BE2C (cell line): ENCODE measurements at regions not wholly inside any gene's neighbourhood (a gene's known extent, or its start where the extent isn't known, plus 50 kb on each side); places are given as distances from the start of the nearest gene placed in this dataset.

Source experiments
- DNase-seq: peaks from one replicate; pipeline ENCODE4 v3.0.0-alpha.2; 2020
- H3K27me3 ChIP-seq: fragments of 250-450 bp; sonication (Bioruptor Pico); 2 replicates; pipeline ENCODE4 v1.5.1; 2020; ENCODE audit warnings: mild to moderate bottlenecking
- H3K36me3 ChIP-seq: fragments of 250-450 bp; sonication (Bioruptor Pico); 2 replicates; pipeline ENCODE4 v1.5.1; 2020; ENCODE audit warnings: mild to moderate bottlenecking
- H3K4me1 ChIP-seq: fragments of 250-450 bp; sonication (Bioruptor Pico); 2 replicates; pipeline ENCODE4 v1.5.1; 2020
- H3K4me3 ChIP-seq: 2 replicates; pipeline ENCODE4 v1.5.1; 2011; ENCODE audit warnings: low read depth, low read length
- H3K9me3 ChIP-seq: fragments of 250-450 bp; sonication (Bioruptor Pico); 2 replicates; pipeline ENCODE4 v1.5.1; 2020
- TF ChIP-seq, protein P1 (sequence below): IDR thresholded peaks from 2 replicates; pipeline ENCODE4 v1.5.1; 2012; ENCODE audit warnings: mild to moderate bottlenecking, low read depth, low read length

GRCh38 chr2:145412155-145412554 is 892.2 kb upstream of the ZEB2 start:
- H3K36me3 ChIP-seq: no peaks in the 10 kb centered on the region
- no peaks in the 10 kb centered on the region for H3K27me3 ChIP-seq
- no peaks in the 10 kb centered on the region for H3K4me1 ChIP-seq
- no peak overlapping the region for H3K4me3 ChIP-seq
- H3K9me3 ChIP-seq: no peaks in the 10 kb centered on the region
- no peak for DNase-seq
- TF ChIP-seq, protein P1, sequence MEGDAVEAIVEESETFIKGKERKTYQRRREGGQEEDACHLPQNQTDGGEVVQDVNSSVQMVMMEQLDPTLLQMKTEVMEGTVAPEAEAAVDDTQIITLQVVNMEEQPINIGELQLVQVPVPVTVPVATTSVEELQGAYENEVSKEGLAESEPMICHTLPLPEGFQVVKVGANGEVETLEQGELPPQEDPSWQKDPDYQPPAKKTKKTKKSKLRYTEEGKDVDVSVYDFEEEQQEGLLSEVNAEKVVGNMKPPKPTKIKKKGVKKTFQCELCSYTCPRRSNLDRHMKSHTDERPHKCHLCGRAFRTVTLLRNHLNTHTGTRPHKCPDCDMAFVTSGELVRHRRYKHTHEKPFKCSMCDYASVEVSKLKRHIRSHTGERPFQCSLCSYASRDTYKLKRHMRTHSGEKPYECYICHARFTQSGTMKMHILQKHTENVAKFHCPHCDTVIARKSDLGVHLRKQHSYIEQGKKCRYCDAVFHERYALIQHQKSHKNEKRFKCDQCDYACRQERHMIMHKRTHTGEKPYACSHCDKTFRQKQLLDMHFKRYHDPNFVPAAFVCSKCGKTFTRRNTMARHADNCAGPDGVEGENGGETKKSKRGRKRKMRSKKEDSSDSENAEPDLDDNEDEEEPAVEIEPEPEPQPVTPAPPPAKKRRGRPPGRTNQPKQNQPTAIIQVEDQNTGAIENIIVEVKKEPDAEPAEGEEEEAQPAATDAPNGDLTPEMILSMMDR: no peak

- Histone ChIP-seq H3K9me3 (no peaks in the 10 kb centered on the region), H3K4me1 (no peaks in the 10 kb centered on the region), H3K27me3 (no peaks in the 10 kb centered on the region), H3K36me3 (no peaks in the 10 kb centered on the region), H3K4me3 (no peak overlapping the region)
- no peak for DNase-seq
- TF ChIP-seq, protein P1: no peak
These were observed 891.6 kb upstream of the ZEB2 start for GRCh38 chr2:145411493-145411892.

DNA sequence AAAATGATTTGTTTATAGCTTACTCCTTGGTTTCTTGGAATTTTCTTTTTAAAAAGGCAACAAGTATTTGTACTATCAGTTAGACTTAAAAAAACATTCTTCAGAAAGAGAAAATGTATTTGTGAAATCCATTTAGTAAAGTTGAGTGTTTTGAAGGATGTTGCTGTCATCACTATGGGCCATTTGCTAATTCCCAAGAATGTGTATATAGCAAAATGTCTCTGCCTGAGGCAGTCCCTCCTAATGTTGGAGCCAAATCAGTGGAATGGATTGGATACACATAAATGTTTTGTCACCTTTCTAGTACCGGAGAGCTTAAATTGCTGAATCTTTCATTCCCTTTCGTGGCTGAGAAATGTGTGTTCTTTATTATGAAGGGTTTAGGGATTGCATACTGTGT is 890.2 kb upstream of the ZEB2 start:
- Histone ChIP-seq H3K9me3 (no peaks in the 10 kb centered on the region), H3K4me1 (no peaks in the 10 kb centered on the region), H3K36me3 (no peaks in the 10 kb centered on the region), H3K4me3 (no peak overlapping the region), H3K27me3 (no peaks in the 10 kb centered on the region)
- TF ChIP-seq, protein P1: no peak
- DNase-seq: no peak

DNA sequence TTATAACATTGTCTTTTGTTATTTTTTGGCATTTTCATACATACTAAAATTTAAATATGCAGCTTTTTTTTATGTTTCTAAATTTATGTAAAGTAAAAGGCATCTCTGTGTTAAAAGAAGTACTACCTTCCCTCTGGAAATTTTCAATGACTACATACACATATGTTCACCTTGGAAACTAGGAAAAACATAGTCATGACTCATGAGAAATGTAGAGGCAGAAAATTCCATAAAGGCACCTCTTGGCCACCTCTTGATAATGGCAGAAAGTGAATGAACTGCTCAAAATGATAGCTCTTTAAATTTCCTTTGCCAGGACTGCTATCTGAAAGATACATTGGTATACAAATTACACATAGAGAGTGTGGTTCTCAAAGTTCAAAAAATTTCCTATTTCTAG is 889.1 kb upstream of the ZEB2 start:
- no peaks in the 10 kb centered on the region for H3K27me3 ChIP-seq
- DNase-seq: no peak
- H3K4me3 ChIP-seq: no peak overlapping the region
- TF ChIP-seq, protein P1: no peak
- no peaks in the 10 kb centered on the region for H3K9me3 ChIP-seq
- H3K4me1 ChIP-seq: no peaks in the 10 kb centered on the region
- H3K36me3 ChIP-seq: no peaks in the 10 kb centered on the region

- H3K9me3 ChIP-seq: no peaks in the 10 kb centered on the region
- DNase-seq: no peak
- H3K36me3 ChIP-seq: no peaks in the 10 kb centered on the region
- H3K27me3 ChIP-seq: no peaks in the 10 kb centered on the region
- H3K4me1 ChIP-seq: no peaks in the 10 kb centered on the region
- H3K4me3 ChIP-seq: no peak overlapping the region
- TF ChIP-seq, protein P1: no peak
These were observed 884.8 kb upstream of the ZEB2 start for GRCh38 chr2:145404690-145405089.

DNA sequence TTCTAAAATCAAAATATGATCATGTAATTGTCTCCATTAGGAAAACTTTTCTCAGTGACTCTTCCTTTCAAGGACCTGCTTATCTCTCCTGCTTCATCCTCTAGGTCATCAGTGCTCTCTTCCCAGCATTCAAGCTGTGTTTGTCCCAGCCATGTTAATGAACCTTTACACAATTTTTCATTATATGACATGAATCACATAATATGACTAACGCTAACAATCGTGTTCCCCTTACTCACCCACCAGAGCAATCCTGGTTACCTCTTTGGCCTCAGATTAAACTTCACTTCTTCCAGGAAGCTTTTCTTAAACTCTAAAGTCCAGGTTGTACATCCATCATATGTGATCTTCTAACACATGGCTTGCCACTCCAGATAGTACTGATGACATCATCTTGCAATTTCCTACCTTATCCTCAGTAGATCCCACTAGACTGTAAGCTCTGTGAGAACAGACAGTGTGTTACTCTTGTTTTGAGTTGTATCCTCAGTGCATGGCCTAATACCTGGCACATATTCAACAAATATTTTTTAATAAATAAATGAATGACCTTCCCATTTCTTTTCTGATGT is 882.9 kb upstream of the ZEB2 start:
- H3K9me3 ChIP-seq: no peaks in the 10 kb centered on the region
- DNase-seq: no peak
- no peaks in the 10 kb centered on the region for H3K4me1 ChIP-seq
- no peak overlapping the region for H3K4me3 ChIP-seq
- TF ChIP-seq, protein P1: no peak
- H3K36me3 ChIP-seq: no peaks in the 10 kb centered on the region
- no peaks in the 10 kb centered on the region for H3K27me3 ChIP-seq
